MM.1S (cell line): ENCODE measurements at regions not wholly inside any gene's neighbourhood (a gene's known extent, or its start where the extent isn't known, plus 50 kb on each side); places are given as distances from the start of the nearest gene placed in this dataset.

ENCODE experiments used
- EZH2phosphoT487 ChIP-seq: fragments of 300-600 bp; sonication (generic); IDR thresholded peaks from 2 replicates; pipeline ENCODE4 v1.6.1; 2018; ENCODE audit warnings: antibody characterized with exemption, low read length
- TF ChIP-seq, protein P1 (sequence below): fragments of 300-600 bp; sonication (generic); IDR thresholded peaks from 2 replicates; pipeline ENCODE4 v1.5.1; 2016; ENCODE audit warnings: antibody characterized with exemption, low read length, mixed read lengths

DNA sequence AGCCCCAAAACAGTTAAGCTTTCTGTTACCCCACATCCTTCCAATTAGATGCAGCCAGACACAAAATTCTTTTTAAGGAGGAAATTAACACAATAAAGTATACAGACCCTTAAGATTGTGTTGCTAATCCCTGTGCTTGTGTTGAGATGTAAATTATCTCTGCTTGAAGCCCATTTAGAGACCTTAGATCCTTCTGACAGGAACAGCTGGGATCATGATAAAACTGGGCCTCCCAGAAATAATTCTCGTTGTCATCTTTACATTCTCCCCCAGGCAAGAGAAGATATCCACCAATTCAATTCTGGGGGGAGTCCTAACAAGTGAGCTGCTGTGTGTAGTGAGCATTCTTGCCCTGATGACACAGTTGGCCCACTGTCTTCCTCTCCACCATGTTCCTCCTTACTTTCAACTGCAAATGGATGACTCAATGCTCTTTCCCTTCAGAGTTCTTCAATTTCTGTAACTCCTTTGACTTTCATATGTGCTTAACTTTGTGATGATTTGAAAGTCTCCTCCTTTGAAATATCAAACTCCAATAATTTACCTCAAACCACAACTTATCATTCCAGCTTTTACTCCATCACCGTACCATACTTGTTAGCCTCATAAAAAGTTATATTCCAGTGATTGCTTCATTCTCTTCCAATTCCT is 186.6 kb downstream of the RAP2B start:
- no peak for TF ChIP-seq EZH2phosphoT487
- TF ChIP-seq, protein P1, sequence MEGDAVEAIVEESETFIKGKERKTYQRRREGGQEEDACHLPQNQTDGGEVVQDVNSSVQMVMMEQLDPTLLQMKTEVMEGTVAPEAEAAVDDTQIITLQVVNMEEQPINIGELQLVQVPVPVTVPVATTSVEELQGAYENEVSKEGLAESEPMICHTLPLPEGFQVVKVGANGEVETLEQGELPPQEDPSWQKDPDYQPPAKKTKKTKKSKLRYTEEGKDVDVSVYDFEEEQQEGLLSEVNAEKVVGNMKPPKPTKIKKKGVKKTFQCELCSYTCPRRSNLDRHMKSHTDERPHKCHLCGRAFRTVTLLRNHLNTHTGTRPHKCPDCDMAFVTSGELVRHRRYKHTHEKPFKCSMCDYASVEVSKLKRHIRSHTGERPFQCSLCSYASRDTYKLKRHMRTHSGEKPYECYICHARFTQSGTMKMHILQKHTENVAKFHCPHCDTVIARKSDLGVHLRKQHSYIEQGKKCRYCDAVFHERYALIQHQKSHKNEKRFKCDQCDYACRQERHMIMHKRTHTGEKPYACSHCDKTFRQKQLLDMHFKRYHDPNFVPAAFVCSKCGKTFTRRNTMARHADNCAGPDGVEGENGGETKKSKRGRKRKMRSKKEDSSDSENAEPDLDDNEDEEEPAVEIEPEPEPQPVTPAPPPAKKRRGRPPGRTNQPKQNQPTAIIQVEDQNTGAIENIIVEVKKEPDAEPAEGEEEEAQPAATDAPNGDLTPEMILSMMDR: no peak
